Left renal pelvis (tissue), 4 donors: ENCODE measurements at regions not wholly inside any gene's neighbourhood (a gene's known extent, or its start where the extent isn't known, plus 50 kb on each side); places are given as distances from the start of the nearest gene placed in this dataset.

Experiments
- DNase-seq, 4 donors: peaks; one replicate each; pipeline ENCODE4 v3.0.0-alpha.2; 2013; ENCODE audit warnings: low read depth in 4 of 4, low spot score in 3 of 4

DNA sequence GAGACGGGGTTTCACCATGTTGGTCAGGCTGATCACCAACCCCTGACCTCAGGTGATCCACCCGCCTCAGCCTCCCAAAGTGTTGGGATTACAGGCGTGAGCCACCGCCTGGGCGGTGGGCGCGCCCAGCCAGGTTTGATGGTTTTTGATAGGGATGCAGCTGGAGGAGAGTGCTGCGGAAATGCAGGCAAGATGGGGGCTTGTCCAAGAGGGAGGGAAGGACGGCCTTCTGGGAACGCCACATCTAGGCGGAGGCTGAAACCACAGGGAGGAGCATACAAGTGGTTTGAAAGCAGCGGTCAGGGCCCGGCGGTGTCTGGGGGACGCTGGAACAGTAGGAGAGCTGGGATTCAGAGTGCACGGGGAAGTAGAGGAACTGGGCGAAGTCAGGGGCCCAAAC is 134.6 kb downstream of the VRK1 start:
- DNase-seq = no peak

GRCh38 chr14:96934638-96935330 is 137.6 kb downstream of the VRK1 start:
- no peak for DNase-seq

DNA sequence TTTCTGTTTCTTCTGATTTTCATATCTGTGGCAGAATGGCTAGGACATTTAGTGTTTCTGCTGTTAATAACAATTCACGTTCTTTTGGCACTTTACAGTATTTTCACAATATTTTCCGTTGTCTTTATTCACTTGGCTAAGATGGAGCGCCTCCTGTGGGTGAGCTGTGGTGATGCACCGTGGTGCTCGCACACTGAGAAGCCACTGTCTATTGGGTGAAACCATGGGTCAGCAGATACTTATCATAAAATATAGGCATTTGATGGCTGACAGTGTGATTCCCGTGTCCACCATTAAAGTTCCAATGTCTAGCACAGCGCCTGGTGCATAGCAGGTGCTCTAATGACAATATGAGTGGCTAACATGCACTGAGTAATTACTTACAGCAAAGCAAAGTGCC is 141.8 kb downstream of the VRK1 start:
- DNase-seq = no peak

DNA sequence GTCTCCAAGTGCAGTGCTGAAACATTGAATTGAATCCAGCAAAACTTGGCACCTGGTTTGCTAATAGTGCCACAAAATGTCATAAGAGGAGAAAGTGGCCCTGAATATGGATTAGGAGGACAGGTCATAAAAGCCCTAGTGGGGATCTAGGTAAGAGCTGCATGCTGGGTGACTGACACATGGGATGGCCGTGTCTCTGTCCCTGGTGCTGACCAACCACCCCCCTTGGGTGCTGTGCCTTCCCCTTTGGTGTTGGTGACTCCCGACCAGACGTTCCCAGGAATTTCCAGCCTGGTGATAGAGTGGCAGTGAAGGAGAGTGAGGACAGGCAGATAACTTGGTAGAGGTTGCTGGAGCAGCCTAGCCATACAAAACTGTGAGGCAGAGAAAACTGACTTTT is 142.8 kb downstream of the VRK1 start:
- no peak for DNase-seq

- no peak for DNase-seq
These were observed 147.1 kb downstream of the VRK1 start for GRCh38 chr14:96944297-96944696.

DNA sequence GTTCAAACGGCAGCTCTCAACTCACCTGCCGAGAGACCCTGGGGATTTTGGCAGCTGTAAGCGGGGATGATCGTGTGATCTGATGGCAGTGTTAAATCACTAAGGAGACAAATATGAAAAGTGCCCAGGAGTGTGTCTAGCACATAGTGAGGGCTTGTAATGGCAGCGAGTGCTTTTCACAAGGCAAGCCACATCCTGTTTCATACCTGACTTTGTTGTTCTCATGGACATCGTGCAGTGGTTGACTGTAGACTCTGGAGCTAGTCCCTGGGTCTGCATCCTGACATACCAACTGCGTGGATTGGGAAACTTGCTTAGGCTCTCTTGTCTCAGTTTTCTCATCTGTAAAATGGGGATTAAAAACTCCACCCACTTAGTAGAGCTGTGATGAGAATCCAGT is 148.5 kb downstream of the VRK1 start:
- no peak for DNase-seq

DNA sequence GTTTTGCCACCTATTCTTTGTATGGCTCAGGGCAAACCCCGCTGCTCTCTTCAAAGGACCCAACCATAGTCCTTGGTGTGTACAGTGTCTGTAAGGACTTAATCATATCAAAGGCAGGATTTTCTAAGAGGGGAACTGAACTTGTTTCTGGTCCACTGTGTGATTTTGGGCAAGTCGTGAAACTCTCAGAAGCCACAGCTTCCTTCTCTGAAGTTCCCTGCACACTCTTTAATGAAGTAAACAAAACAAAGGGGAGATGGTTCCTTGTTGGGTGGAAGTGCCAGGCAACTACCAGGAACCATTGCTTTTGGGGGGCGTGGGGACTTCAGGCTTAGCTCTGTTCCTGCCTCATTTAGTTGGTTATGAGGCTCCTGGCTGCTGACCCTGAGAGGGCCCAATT is 152.4 kb downstream of the VRK1 start:
- DNase-seq = no peak

DNA sequence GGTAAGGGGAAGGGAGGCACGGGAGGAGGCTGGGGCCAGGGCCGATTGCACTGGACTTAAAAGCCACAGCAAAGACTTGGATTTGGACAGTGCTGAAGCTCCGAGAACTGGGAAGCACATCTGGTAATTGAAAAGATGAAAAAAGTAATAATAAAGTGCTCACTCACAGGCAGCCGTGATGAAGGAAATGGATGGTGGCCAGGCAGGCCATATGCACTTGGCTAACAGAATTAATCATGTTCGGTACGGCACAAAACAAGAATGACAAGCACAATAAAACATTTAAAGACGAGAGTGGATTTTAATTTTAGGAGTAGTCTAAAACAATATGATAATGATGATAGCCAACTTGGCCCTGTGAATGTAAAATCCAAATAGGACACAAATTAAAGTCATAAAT is 154.3 kb downstream of the VRK1 start:
- no peak for DNase-seq

DNA sequence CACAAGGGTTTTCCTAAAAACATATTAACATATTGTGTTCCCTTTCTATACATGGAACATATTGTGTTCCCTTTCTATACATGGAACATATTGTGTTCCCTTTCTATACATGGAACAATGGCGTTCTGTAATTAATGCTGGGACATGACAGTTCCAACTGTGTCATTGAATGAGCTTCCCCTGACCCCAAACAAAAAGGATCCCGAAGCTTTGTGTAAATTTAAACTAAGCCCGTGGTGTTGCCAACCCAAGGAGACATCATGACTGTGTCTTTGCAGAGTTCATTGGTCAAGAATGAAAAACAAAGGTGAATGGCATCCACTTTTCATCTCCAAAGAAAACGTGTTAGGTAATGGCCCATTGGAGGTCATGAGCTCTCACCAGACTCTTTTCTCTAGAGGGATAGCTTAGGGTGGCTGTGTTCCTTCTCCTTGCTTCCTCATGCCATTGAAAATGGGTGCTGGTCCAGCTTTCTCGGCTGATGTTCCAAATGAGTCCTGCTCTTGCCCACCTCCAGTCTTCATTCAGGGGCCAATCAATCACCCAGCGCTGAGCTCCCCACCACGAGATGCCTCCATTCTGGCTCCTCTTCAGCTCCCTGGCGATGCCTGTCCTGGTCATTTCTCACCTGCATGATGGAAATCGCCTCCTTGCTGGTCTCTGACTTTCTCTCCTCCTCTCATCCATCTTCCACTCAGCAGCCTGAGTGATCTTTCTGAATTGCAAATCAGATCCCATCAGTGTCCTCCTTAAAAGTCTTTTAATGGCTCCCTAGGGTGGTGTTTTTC is 156.1 kb downstream of the VRK1 start:
- DNase-seq = no peak

GRCh38 chr14:96953875-96954185 is 156.6 kb downstream of the VRK1 start:
- DNase-seq = no peak

DNA sequence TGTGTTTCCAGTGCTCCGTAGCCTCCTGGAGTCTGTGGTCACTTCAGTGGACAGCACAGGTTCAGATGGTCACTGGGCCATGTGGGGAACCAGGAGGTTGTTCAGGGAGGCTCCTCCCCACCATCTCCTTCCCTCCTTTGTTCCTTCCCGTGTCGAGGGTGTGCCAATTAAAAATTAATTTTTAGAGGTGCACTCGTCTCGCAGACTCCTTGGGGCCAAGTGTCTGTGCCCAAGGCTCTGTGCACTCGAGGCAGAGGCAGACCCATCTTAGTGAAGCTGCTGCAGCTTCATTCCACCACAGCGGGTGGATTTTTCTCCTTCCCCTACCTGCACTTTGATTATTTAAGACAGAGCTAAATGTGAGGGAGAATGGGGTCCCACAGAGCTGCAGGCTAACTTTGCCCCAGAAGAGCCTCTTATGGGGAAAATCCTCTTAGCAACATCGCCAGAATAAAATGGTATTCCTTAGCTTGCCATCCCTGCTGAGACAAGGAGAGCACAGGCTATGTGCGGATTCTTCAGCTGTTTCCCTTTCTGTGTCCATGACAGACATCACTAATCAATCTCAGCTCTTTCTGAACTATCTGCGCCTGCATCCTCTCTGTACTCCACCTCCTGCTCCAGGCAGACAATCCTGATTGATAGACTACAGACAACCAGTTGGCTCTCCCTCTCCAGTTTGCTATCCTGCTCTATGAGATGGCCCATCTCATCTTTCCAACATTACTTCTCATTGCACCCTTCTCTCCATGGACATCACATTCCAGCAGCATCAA is 159.5 kb downstream of the VRK1 start:
- no peak for DNase-seq

DNA sequence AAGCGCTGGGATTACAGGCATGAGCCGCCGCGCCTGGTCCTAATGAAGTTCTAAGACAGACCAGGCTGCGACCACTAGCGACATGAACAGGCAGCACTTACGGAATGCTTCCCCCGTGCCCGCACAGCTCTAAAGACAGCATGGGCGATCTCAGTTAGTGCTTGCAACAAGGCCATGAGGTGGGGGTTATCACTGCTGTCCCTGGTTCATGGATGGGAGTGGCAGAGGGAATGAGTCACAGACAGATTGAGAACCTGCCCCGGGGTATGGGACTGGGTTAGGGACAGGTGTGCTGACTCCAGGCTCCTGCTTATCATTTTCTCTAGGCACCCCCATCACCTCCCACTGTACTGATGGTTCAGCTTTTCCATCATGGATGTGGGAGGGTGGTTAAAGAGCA is 160.9 kb downstream of the VRK1 start:
- no peak for DNase-seq

DNA sequence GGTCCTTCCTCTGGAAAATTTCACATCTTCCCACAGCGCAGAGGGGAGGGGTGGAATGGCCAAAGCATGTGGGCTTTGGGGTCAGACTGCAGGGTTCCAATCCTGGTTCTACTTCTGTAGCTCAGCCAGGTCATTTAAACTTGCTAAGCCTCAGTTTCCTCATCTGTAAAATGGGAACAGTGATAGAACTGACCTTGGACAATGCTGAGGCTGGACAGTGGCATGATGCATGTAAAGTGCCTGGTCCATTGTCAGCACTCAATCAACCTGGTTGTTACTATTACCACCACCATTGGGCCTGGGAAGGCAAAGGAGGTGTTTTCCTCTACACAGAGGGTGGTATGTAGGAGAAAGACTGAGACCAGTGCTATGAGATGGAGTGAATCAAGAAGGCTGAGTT is 162.8 kb downstream of the VRK1 start:
- no peak for DNase-seq

DNA sequence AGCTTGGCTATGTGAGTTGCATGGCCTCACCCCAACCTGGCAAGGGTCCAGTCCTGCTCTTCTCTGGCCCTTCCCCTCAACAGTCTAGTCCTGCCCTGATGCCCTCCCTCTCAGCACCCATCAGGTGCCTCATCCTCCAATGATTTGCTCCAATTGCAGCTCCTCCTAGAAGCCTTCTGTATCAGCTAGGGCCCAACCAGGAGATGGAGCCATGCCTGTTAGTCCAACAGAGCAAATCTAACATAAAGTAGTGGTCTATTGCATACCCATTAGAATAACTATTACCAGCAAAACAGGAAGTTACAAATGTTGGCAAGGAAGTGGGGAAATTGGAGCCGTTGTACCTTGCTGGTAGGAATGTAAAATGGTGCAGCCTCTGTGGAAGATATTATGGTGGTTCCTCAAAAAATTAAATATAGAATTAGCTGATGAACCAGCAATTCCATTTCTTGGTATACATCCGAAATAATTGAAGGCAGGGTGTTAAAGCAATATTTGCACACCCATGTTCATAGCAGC is 163.5 kb downstream of the VRK1 start:
- no peak for DNase-seq

DNA sequence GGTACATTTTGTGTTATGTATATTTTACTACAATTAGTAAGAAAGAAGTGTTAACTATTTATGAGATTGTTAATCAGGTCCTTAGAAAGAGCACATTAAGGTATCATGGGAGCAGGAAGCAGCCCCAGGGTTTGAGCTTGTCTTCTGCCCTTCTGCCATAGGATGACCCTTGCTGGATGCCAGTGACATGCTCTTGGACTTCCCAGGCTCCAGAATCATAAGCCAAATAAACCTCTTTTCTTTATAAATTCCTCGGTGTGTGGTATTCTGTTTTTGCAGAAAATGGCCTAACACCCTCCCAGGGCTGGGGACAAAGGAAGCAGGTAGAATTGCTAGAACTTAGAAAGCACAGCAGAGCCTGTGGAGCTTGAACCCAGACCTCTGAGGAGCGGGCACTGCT is 164.7 kb downstream of the VRK1 start:
- DNase-seq = no peak

GRCh38 chr14:96962337-96962736 is 165.2 kb downstream of the VRK1 start:
- no peak for DNase-seq

GRCh38 chr14:96964726-96965415 is 167.7 kb downstream of the VRK1 start:
- DNase-seq = no peak

DNA sequence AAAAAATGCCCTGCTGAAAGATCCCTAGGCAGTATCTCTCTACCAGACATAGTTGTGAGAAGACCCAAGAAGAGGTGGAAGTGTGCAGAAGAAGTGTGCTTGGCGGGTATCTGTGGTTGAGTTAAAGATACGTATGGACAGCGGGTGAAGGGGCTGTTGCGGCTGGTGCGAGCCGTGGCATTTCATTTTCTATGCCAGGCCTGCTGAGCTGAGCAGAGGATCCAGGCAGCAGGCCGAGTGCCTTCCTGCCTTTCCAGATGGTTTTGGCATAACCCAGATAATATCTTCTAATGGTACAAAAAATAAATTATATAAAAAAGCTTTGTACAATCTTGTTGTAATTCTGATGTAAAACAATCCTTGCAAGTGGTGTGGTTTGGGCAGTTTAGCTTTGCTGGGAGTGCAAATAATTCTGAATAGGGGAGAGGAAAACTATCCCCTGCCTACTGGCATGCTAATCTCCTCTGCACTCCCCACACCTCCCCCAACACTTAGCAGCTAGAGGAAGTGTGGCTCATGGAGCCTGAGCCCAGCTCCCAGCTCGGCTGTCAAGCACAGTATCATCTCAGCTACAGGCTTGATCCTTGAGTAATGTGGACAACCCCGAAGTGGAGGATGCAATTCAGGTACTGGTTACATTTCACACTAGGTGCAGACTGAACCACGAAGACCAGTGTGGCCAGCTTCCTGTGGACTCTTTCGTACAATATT is 168.9 kb downstream of the VRK1 start:
- DNase-seq = no peak

DNA sequence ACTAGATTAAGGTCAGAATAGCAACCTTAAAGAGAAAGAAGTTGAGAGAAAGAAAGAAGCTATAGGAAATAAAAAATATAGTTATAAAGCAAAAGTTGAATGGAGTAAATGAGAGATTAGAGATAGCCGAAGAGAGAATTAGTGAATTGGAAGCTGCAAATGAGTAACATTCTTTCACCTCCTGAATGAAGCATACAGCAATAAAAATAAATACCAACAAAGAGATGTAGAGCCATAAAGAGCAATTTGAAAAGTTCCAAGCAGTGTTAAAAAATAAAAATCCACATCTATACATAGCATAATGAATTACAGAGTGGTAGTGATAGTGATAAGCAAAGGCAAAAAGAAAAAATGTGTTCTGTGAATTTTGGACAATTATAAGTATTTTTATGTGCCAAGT is 177.9 kb downstream of the VRK1 start:
- DNase-seq = no peak

GRCh38 chr14:96978525-96979272 is 181.5 kb downstream of the VRK1 start:
- DNase-seq = no peak
